ENCODE measurements at regions not wholly inside any gene's neighbourhood (a gene's known extent, or its start where the extent isn't known, plus 50 kb on each side); places are given as distances from the start of the nearest gene placed in this dataset.
"Not testable (repeated sequence)": the region's sequence is repeated elsewhere in the genome, so short reads cannot be mapped to it uniquely, and the experiment has no call there.

GRCh38 chr11:39462506-39462905 lies 1996.9 kb downstream of the LRRC4C start:
- no peak for DNase-seq

- DNase-seq: no peak
Observed at GRCh38 chr11:39461066-39461465, 1998.4 kb downstream of the LRRC4C start.

- DNase-seq: no peak
Observed at GRCh38 chr11:39459606-39460005, 1999.8 kb downstream of the LRRC4C start.

- no peak for DNase-seq
Observed at GRCh38 chr11:39458481-39458880, 2001.0 kb downstream of the LRRC4C start.

GRCh38 chr11:39443424-39444022 lies 2015.9 kb downstream of the LRRC4C start:
- no peak for DNase-seq

GRCh38 chr11:39442177-39442576 lies 2017.3 kb downstream of the LRRC4C start:
- DNase-seq: no peak

GRCh38 chr11:39435641-39436040 lies 2023.8 kb downstream of the LRRC4C start:
- peak; percentile 19 for DNase-seq

- DNase-seq: peak; percentile 9
Observed at GRCh38 chr11:39434466-39434865, 2025.0 kb downstream of the LRRC4C start.

GRCh38 chr11:39432929-39433328 lies 2026.5 kb downstream of the LRRC4C start:
- DNase-seq: no peak

- no peak for DNase-seq
Observed at GRCh38 chr11:39425226-39425625, 2034.2 kb downstream of the LRRC4C start.

- no peak for DNase-seq
Observed at GRCh38 chr11:39412117-39412516, 2047.3 kb downstream of the LRRC4C start.

- no peak for DNase-seq
Observed at GRCh38 chr11:39385911-39386310, 2073.5 kb downstream of the LRRC4C start.

- peak; percentile 75 for DNase-seq
Observed at GRCh38 chr11:39374963-39375698, 2084.3 kb downstream of the LRRC4C start.

- peak; percentile 80 for DNase-seq
Observed at GRCh38 chr11:39367534-39367933, 2091.9 kb downstream of the LRRC4C start.

GRCh38 chr11:39365809-39366436 lies 2093.5 kb downstream of the LRRC4C start:
- peak; percentile 72 for DNase-seq

GRCh38 chr11:39363571-39363970 lies 2095.9 kb downstream of the LRRC4C start:
- no peak for DNase-seq

GRCh38 chr11:39361557-39361956 lies 2097.9 kb downstream of the LRRC4C start:
- DNase-seq: no peak

- DNase-seq: no peak
Observed at GRCh38 chr11:39345834-39346442, 2113.5 kb downstream of the LRRC4C start.

GRCh38 chr11:39341461-39341860 lies 2118.0 kb downstream of the LRRC4C start:
- DNase-seq: no peak

- not testable (repeated sequence) for DNase-seq
Observed at GRCh38 chr11:39333006-39333405, 2126.4 kb downstream of the LRRC4C start.

- no peak for DNase-seq
Observed at GRCh38 chr11:39327302-39327701, 2132.2 kb downstream of the LRRC4C start.

GRCh38 chr11:39311888-39312287 lies 2147.6 kb downstream of the LRRC4C start:
- DNase-seq: not testable (repeated sequence)

GRCh38 chr11:39304586-39304985 lies 2154.9 kb downstream of the LRRC4C start:
- DNase-seq: no peak

- no peak for DNase-seq
Observed at GRCh38 chr11:39294648-39295047, 2164.8 kb downstream of the LRRC4C start.
